ENCODE measurements at regions not wholly inside any gene's neighbourhood (a gene's known extent, or its start where the extent isn't known, plus 50 kb on each side); places are given as distances from the start of the nearest gene placed in this dataset.

DNA sequence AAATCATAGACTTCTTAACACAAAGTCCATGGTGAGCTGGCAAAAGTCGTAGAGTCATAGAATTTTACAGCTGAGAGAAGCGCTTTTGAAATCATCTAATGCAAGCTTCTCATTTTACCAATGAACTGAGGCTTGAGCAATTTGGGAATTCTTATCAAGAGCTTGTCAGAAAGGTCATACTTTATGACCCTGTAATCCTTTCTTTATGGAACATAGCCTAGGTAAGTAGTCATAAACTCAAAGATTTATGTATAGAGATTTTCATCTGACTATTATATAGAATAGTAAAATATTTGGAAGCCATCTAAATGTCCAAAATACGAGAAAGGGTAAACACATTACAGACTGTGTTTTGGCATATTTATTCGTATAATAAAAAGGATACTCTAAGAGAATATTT is 563.5 kb downstream of the PCDH7 start:
- Histone ChIP-seq H3K9me3 (no peaks in the 10 kb centered on the region), H3K4me3 (no peak overlapping the region), H3K36me3 (no peaks in the 10 kb centered on the region), H3K4me1 (no peaks in the 10 kb centered on the region), H3K27ac (no peak overlapping the region), H3K27me3 (no peaks in the 10 kb centered on the region)
- TF ChIP-seq POLR2AphosphoS5 (IDR thresholded peaks at IDR 0.05) (no peak), EP300 (IDR thresholded peaks at IDR 0.05) (no peak)
- TF ChIP-seq, protein P1, sequence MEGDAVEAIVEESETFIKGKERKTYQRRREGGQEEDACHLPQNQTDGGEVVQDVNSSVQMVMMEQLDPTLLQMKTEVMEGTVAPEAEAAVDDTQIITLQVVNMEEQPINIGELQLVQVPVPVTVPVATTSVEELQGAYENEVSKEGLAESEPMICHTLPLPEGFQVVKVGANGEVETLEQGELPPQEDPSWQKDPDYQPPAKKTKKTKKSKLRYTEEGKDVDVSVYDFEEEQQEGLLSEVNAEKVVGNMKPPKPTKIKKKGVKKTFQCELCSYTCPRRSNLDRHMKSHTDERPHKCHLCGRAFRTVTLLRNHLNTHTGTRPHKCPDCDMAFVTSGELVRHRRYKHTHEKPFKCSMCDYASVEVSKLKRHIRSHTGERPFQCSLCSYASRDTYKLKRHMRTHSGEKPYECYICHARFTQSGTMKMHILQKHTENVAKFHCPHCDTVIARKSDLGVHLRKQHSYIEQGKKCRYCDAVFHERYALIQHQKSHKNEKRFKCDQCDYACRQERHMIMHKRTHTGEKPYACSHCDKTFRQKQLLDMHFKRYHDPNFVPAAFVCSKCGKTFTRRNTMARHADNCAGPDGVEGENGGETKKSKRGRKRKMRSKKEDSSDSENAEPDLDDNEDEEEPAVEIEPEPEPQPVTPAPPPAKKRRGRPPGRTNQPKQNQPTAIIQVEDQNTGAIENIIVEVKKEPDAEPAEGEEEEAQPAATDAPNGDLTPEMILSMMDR (IDR thresholded peaks at IDR 0.05) = no peak
- DNase-seq (no peak), ATAC-seq (ENCODE audit: low FRiP score in 2 of 2) (no peak)
- 64 to 81% methylated on average over 4 of the region's 4 CpGs for WGBS, 2 donors

DNA sequence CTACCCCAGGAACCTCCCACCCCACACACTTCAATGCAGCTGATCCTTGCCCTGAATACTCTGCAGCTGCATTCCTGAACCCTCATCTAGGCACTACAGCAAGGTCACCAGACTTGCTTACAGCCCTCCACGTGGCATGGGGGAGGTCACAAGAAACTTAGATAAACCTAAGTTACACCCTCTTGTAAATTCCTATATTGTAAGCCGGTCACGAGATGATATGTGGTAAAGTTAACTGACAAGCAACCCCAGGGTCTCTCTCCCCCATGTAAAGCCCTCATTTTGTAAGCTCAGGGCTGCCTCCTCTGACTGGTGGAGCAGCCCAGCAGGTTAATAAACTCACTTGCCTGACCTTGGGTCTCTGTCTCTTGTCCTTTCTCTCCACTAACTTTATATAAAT is 570.7 kb downstream of the PCDH7 start:
- DNase-seq = no peak
- no peak overlapping the region for H3K4me3 ChIP-seq
- H3K9me3 ChIP-seq = no peaks in the 10 kb centered on the region
- no peaks in the 10 kb centered on the region for H3K36me3 ChIP-seq
- no peak overlapping the region for H3K27ac ChIP-seq
- ATAC-seq (ENCODE audit: low FRiP score in 2 of 2) = no peak
- no peaks in the 10 kb centered on the region for H3K27me3 ChIP-seq
- WGBS, 2 donors = 65 to 71% methylated on average over 3 of the region's 3 CpGs
- TF ChIP-seq POLR2AphosphoS5 (IDR thresholded peaks at IDR 0.05) = no peak
- TF ChIP-seq, protein P1 (IDR thresholded peaks at IDR 0.05) = no peak
- no peak for TF ChIP-seq EP300 (IDR thresholded peaks at IDR 0.05)
- TF ChIP-seq POLR2A (IDR thresholded peaks at IDR 0.05) = no peak
- no peaks in the 10 kb centered on the region for H3K4me1 ChIP-seq

DNA sequence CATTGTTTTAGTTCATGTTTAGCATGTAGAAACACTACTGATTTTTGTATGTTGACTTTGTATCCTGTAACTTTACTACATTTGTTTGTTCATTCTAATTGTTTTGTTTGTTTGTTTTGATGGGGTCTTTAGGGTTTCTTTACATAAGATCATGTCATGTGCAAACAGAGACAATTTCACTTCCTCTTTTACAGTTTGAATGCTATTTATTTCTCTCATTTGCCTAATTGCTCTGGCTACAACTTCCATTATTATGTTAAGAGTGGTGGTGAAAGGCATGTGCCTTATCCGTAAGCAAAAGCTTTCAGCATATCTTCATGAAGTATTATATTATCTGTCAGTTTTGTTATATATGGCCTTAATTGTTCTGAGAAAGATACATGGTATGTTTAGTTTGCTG is 571.1 kb downstream of the PCDH7 start:
- no peaks in the 10 kb centered on the region for H3K27me3 ChIP-seq
- WGBS, 2 donors = 66 to 81% methylated on average over 1 of the region's 1 CpG
- H3K4me3 ChIP-seq = no peak overlapping the region
- ATAC-seq (ENCODE audit: low FRiP score in 2 of 2) (no peak), DNase-seq (no peak)
- H3K27ac ChIP-seq = no peak overlapping the region
- no peaks in the 10 kb centered on the region for H3K36me3 ChIP-seq
- no peaks in the 10 kb centered on the region for H3K4me1 ChIP-seq
- no peaks in the 10 kb centered on the region for H3K9me3 ChIP-seq
- TF ChIP-seq POLR2AphosphoS5 (IDR thresholded peaks at IDR 0.05) (no peak), EP300 (IDR thresholded peaks at IDR 0.05) (no peak), POLR2A (IDR thresholded peaks at IDR 0.05) (no peak)
- TF ChIP-seq, protein P1 (IDR thresholded peaks at IDR 0.05) = no peak

DNA sequence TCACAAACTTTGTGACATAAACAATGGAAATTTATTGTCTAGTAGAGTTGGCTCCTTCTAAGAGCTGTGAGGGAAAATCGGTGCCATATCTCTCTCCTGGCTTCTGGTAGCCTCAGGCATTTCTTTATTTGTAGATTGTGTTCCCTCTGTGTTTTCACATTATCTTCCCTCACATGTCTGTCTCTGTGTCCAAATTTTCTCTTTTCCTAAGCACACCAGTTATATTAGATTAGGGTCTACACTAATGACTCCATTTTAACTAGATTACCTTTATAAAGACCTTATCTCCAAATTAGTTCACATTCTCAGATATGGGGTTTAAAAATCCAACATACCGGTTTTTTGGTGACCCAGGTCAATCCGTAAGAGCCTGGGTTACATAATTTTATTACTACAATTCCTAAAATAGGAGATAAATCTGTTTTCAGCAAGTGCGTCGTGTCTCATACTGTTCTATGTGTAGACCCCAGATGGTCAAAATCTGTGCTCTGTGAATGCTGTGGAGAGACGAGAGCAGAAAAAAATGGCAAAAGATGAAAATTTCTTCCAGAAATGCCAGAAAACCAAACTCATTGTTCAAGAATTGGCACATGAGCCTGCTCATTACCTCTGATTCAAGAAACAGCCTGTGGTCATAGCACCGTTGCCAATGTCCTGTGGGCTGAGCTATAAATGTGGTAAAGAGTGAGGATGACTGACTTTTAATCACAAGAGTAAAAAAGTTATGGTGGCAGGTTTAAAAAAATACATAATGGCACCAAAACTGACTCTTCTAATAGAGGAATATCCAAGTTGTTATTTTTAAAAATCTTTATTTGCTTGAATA is 574.7 kb downstream of the PCDH7 start:
- Histone ChIP-seq H3K27me3 (no peaks in the 10 kb centered on the region), H3K4me1 (no peaks in the 10 kb centered on the region), H3K9me3 (no peaks in the 10 kb centered on the region), H3K36me3 (no peaks in the 10 kb centered on the region), H3K27ac (no peak overlapping the region), H3K4me3 (no peak overlapping the region)
- 88 to 89% methylated on average over 7 of the region's 7 CpGs for WGBS, 2 donors
- DNase-seq (no peak), ATAC-seq (ENCODE audit: low FRiP score in 2 of 2) (no peak)
- no peak for TF ChIP-seq POLR2A (IDR thresholded peaks at IDR 0.05)
- no peak for TF ChIP-seq EP300 (IDR thresholded peaks at IDR 0.05)
- no peak for TF ChIP-seq POLR2AphosphoS5 (IDR thresholded peaks at IDR 0.05)
- TF ChIP-seq, protein P1 (IDR thresholded peaks at IDR 0.05) = no peak

DNA sequence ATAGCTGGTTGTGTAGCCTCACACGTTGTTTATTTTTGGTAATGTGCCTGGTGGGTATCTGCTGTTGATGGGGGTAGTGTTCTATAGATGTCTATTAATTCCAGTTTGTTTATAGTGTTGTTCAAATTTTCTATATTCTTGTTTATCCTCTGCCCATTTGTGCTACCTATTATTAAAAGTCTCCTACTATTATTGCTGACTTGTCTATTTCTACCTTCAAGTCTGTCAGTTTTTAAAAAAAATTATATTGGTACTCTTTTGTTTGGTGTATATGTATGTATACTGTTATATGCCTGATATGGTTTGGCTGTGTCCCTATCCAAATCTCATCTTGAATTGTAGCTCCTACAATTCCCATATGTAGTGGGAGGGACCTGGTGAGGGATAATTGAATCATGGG is 578.6 kb downstream of the PCDH7 start:
- H3K9me3 ChIP-seq = no peaks in the 10 kb centered on the region
- WGBS, 2 donors = 73 to 82% methylated on average over 1 of the region's 1 CpG
- ATAC-seq (ENCODE audit: low FRiP score in 2 of 2) = no peak
- no peak overlapping the region for H3K4me3 ChIP-seq
- no peak for TF ChIP-seq POLR2A (IDR thresholded peaks at IDR 0.05)
- TF ChIP-seq EP300 (IDR thresholded peaks at IDR 0.05) = no peak
- no peak for TF ChIP-seq POLR2AphosphoS5 (IDR thresholded peaks at IDR 0.05)
- TF ChIP-seq, protein P1 (IDR thresholded peaks at IDR 0.05) = no peak
- no peaks in the 10 kb centered on the region for H3K36me3 ChIP-seq
- no peak overlapping the region for H3K27ac ChIP-seq
- H3K27me3 ChIP-seq = no peaks in the 10 kb centered on the region
- no peaks in the 10 kb centered on the region for H3K4me1 ChIP-seq
- no peak for DNase-seq
